Ishikawa (cell line): ENCODE measurements at regions not wholly inside any gene's neighbourhood (a gene's known extent, or its start where the extent isn't known, plus 50 kb on each side); places are given as distances from the start of the nearest gene placed in this dataset.

ENCODE experiments used
- CEBPB ChIP-seq: IDR thresholded peaks from 2 replicates; pipeline ENCODE4 v1.6.1; 2012
- CREB1 ChIP-seq: IDR thresholded peaks from 2 replicates; pipeline ENCODE4 v1.6.1; 2012; ENCODE audit warnings: low read depth
- EGR1 ChIP-seq: IDR thresholded peaks from 2 replicates; pipeline ENCODE4 v1.6.1; 2012
- EP300 ChIP-seq: IDR thresholded peaks from 2 replicates; pipeline ENCODE4 v1.6.1; 2012; ENCODE audit warnings: borderline replicate concordance
- FOXM1 ChIP-seq: IDR thresholded peaks from 2 replicates; pipeline ENCODE4 v1.6.1; 2012; ENCODE audit warnings: low read depth, borderline replicate concordance
- MAX ChIP-seq: IDR thresholded peaks from 2 replicates; pipeline ENCODE4 v1.6.1; 2012
- NFIC ChIP-seq: IDR thresholded peaks from 2 replicates; pipeline ENCODE4 v1.6.1; 2012
- RAD21 ChIP-seq: IDR thresholded peaks from 2 replicates; pipeline ENCODE4 v1.6.1; 2012; ENCODE audit warnings: low read depth
- TAF1 ChIP-seq: IDR thresholded peaks from 2 replicates; pipeline ENCODE4 v1.6.1; 2012; ENCODE audit warnings: low read depth, mild to moderate bottlenecking
- TCF12 ChIP-seq: IDR thresholded peaks from 2 replicates; pipeline ENCODE4 v1.6.1; 2012; ENCODE audit warnings: low read depth
- TEAD4 ChIP-seq: IDR thresholded peaks from 2 replicates; pipeline ENCODE4 v1.6.1; 2012
- YY1 ChIP-seq: IDR thresholded peaks from 2 replicates; pipeline ENCODE4 v1.6.1; 2012; ENCODE audit warnings: low read depth
- ZBTB7A ChIP-seq: IDR thresholded peaks from 2 replicates; pipeline ENCODE4 v1.6.1; 2012; ENCODE audit warnings: low read depth
- TF ChIP-seq, protein P1 (sequence below): IDR thresholded peaks from 2 replicates; pipeline ENCODE4 v1.6.1; 2012; ENCODE audit warnings: low read depth, mild to moderate bottlenecking
- TF ChIP-seq, protein P2 (sequence below): IDR thresholded peaks from 2 replicates; pipeline ENCODE4 v1.6.1; 2012

- TF ChIP-seq EP300 (no peak), YY1 (no peak), FOXM1 (no peak), TEAD4 (no peak), TAF1 (no peak), MAX (no peak), TCF12 (no peak), CREB1 (no peak), ZBTB7A (no peak), RAD21 (no peak)
- TF ChIP-seq, protein P1, sequence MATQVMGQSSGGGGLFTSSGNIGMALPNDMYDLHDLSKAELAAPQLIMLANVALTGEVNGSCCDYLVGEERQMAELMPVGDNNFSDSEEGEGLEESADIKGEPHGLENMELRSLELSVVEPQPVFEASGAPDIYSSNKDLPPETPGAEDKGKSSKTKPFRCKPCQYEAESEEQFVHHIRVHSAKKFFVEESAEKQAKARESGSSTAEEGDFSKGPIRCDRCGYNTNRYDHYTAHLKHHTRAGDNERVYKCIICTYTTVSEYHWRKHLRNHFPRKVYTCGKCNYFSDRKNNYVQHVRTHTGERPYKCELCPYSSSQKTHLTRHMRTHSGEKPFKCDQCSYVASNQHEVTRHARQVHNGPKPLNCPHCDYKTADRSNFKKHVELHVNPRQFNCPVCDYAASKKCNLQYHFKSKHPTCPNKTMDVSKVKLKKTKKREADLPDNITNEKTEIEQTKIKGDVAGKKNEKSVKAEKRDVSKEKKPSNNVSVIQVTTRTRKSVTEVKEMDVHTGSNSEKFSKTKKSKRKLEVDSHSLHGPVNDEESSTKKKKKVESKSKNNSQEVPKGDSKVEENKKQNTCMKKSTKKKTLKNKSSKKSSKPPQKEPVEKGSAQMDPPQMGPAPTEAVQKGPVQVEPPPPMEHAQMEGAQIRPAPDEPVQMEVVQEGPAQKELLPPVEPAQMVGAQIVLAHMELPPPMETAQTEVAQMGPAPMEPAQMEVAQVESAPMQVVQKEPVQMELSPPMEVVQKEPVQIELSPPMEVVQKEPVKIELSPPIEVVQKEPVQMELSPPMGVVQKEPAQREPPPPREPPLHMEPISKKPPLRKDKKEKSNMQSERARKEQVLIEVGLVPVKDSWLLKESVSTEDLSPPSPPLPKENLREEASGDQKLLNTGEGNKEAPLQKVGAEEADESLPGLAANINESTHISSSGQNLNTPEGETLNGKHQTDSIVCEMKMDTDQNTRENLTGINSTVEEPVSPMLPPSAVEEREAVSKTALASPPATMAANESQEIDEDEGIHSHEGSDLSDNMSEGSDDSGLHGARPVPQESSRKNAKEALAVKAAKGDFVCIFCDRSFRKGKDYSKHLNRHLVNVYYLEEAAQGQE: no peak
- TF ChIP-seq, protein P2, sequence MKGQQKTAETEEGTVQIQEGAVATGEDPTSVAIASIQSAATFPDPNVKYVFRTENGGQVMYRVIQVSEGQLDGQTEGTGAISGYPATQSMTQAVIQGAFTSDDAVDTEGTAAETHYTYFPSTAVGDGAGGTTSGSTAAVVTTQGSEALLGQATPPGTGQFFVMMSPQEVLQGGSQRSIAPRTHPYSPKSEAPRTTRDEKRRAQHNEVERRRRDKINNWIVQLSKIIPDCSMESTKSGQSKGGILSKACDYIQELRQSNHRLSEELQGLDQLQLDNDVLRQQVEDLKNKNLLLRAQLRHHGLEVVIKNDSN: no peak
Observed at GRCh38 chr16:24668481-24669061, 60.9 kb upstream of the TNRC6A start.

DNA sequence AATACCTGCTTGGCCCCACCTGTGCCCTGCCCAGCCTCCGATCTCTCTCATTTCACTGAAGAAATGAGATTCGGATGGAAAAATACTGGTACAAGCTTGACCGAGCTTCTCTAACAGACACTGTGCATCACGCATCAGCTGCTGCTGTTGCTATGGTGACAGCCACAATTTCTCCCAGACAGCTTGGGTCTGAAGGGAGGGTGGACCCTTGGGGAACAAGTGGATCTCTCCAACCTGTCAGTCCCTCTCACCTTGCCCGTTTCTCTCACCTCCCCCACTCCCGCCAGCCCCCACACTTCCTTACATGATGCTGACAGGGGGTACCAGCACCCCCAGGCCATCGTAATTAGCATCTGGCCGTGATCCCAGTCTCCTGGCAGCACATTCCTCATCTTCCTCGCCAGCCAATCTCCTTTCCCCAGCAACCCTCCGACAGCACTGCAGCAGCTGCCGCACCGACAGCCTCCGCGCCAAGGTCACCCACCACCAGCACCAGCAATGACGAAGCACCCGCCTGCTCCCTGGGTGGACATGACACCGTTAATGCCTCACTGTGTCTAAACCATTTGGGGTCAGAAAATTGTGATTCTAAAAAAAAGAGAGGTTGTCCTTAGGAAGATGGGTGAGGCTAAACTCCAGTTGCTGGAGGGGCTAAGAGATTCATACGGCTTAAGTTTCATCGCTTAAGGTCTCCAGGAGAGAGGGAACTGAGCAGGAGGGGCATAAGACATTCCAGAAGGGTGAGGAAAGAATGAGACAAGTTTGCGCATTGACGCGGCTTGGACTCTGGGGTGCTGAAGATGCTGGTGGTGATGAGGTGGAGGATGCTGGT, 58.6 kb upstream of the TNRC6A start:
- TF ChIP-seq RAD21 (no peak), ZBTB7A (no peak), CREB1 (no peak), TAF1 (no peak), YY1 (no peak), EGR1 (no peak), TCF12 (no peak), EP300 (no peak), MAX (no peak), FOXM1 (no peak), CEBPB (no peak)
- TF ChIP-seq, protein P1: no peak
- TF ChIP-seq, protein P2: no peak

DNA sequence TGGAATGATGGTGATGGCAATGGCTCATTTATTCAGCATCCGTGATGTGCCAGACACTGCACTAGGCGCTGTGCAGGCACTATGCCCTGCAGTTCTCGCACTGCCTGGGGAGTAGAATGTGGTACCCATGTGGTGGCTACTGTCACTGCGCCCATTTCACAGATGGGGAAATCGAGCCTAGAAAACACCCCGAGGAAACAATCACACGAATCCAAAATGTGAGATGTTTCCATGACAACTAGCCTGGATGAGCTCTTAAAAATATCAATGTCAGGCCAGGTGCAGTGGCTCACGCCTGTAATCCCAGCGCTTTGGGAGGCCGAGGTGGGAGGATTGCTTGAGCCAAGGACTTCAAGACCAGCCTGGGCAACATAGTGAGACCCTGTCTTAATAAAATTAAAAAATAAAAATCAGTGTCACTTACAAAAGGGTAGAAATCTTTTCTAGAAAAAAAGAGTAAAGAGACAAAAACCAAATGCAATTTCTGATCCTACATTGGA, 57.9 kb upstream of the TNRC6A start:
- no peak for TF ChIP-seq EGR1
- no peak for TF ChIP-seq MAX
- no peak for TF ChIP-seq EP300

DNA sequence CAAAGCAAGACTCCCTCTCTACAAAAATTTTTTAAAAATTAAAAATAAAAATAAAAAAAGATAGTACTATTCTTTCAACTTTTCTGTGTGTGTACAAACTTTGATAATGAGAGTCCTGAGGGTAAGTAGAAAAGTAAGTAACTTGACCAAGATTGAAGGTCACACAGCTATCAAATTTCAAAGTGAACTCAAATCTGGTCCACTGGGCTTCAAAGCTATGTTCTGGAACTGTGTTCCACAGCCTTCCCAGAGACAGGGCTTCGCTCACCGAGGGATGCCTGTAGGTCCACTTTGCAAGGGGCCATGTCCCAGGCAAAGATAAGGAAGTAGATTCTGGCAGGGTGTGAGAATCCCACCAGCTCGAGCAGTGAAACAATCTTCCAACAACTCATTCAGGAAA, 56.3 kb upstream of the TNRC6A start:
- TF ChIP-seq, protein P1: no peak
- no peak for TF ChIP-seq CEBPB
- TF ChIP-seq EGR1: no peak
- TF ChIP-seq NFIC: no peak
- TF ChIP-seq FOXM1: no peak
- TF ChIP-seq ZBTB7A: no peak
- TF ChIP-seq, protein P2: no peak
- TF ChIP-seq TEAD4: no peak
- no peak for TF ChIP-seq CREB1
- TF ChIP-seq RAD21: no peak
- no peak for TF ChIP-seq TAF1
- no peak for TF ChIP-seq MAX
- TF ChIP-seq TCF12: no peak
- no peak for TF ChIP-seq EP300
- TF ChIP-seq YY1: no peak
